IMR-90 (cell line): ENCODE measurements at regions not wholly inside any gene's neighbourhood (a gene's known extent, or its start where the extent isn't known, plus 50 kb on each side); places are given as distances from the start of the nearest gene placed in this dataset.
"Not testable (repeated sequence)": the region's sequence is repeated elsewhere in the genome, so short reads cannot be mapped to it uniquely, and the experiment has no call there.

ENCODE experiments used
- ATAC-seq: fragments of 200-7000 bp; cut with Tn5 transposase; 2 replicates; pipeline ENCODE4 v1.9.1; 2020; ENCODE audit warnings: low read depth, mild to moderate bottlenecking, moderate library complexity
- BruUV-seq: library from RNA; stranded (reverse); fragments of 400-500 nt; replicated peaks from 2 replicates; lab custom pipeline; 2021; lab: Mats Ljungman, UMichigan
- CTCF ChIA-PET: fragments of 300-600 bp; formaldehyde crosslinking; extraction: SDS; loops from one replicate; lab custom pipeline; 2021; ENCODE audit warnings: antibody characterized with exemption; lab: Yijun Ruan, JAX
- POLR2A ChIA-PET: fragments of 300-600 bp; sonication (Branson Sonifier 250); formaldehyde crosslinking; loops from one replicate; lab custom pipeline; 2022; ENCODE audit warnings: antibody characterized with exemption; ENCODE audit not compliant: unreplicated experiment; lab: Charles Lee
- DNase-seq: peaks from one replicate; pipeline ENCODE4 v3.0.0; 2013
- H2AFZ ChIP-seq: replicated peaks from 2 replicates; pipeline ENCODE3; 2013; ENCODE audit warnings: low read length, mild to moderate bottlenecking; ENCODE audit not compliant: poor library complexity
- H2AK5ac ChIP-seq: 2 replicates; pipeline ENCODE4 v1.6.1; 2013; ENCODE audit warnings: low read depth, low read length, inconsistent platforms
- H2AK9ac ChIP-seq: replicated peaks from 2 replicates; pipeline ENCODE3; 2013; ENCODE audit warnings: mild to moderate bottlenecking, low read depth, low read length, moderate library complexity; ENCODE audit not compliant: poor library complexity
- H2BK120ac ChIP-seq: 2 replicates; pipeline ENCODE4 v1.6.1; 2013; ENCODE audit warnings: low read depth, low read length, inconsistent platforms
- H2BK15ac ChIP-seq: 3 replicates; pipeline ENCODE4 v1.6.1; 2013; ENCODE audit warnings: low read depth, low read length, inconsistent platforms
- H2BK20ac ChIP-seq: 2 replicates; pipeline ENCODE4 v1.6.1; 2013; ENCODE audit warnings: low read depth, mild to moderate bottlenecking, inconsistent platforms, low read length, moderate library complexity
- H2BK5ac ChIP-seq: 2 replicates; pipeline ENCODE4 v1.6.1; 2013; ENCODE audit warnings: mild to moderate bottlenecking, low read depth, low read length, inconsistent platforms; ENCODE audit not compliant: poor library complexity, severe bottlenecking
- H3K14ac ChIP-seq: replicated peaks from 2 replicates; pipeline ENCODE4 v1.6.1; 2013; ENCODE audit warnings: low read depth, low read length, inconsistent platforms
- H3K18ac ChIP-seq: 2 replicates; pipeline ENCODE4 v1.6.1; 2013; ENCODE audit warnings: low read depth, low read length, control low read depth
- H3K23ac ChIP-seq: 2 replicates; pipeline ENCODE4 v1.6.1; 2013; ENCODE audit warnings: low read depth, low read length, inconsistent platforms
- H3K27ac ChIP-seq: 2 replicates; pipeline ENCODE4 v1.5.1; 2013; ENCODE audit warnings: mild to moderate bottlenecking, control low read depth, low read length; ENCODE audit not compliant: insufficient read depth
- H3K27me3 ChIP-seq: 2 replicates; pipeline ENCODE4 v1.6.1; 2013; ENCODE audit warnings: low read length; ENCODE audit not compliant: control insufficient read depth, insufficient read depth
- H3K36me3 ChIP-seq: 2 replicates; pipeline ENCODE4 v1.6.1; 2013; ENCODE audit warnings: low read length, mixed read lengths; ENCODE audit not compliant: control insufficient read depth, insufficient read depth
- H3K4ac ChIP-seq: 2 replicates; pipeline ENCODE4 v1.6.1; 2013; ENCODE audit warnings: low read depth, low read length, inconsistent platforms
- H3K4me1 ChIP-seq: 2 replicates; pipeline ENCODE4 v1.6.1; 2013; ENCODE audit warnings: low read length, mixed read lengths; ENCODE audit not compliant: control insufficient read depth, insufficient read depth
- H3K4me2 ChIP-seq: 2 replicates; pipeline ENCODE4 v1.6.1; 2013; ENCODE audit warnings: low read depth, mild to moderate bottlenecking, control low read depth, low read length, moderate library complexity
- H3K4me3 ChIP-seq: 2 replicates; pipeline ENCODE4 v1.5.1; 2013; ENCODE audit warnings: low read depth, mild to moderate bottlenecking, control low read depth, low read length, moderate library complexity; ENCODE audit not compliant: insufficient read depth
- H3K56ac ChIP-seq: 2 replicates; pipeline ENCODE4 v1.6.1; 2013; ENCODE audit warnings: low read length, inconsistent platforms; ENCODE audit not compliant: insufficient read depth; ENCODE audit errors: extremely low read depth
- H3K79me1 ChIP-seq, 2 experiments: 2 replicates each; pipeline ENCODE4 v1.6.1; 2013; ENCODE audit warnings: low read length in 2 of 2, inconsistent platforms in 1 of 2, low read depth in 1 of 2
- H3K9ac ChIP-seq: 2 replicates; pipeline ENCODE4 v1.6.1; 2013; ENCODE audit warnings: low read depth, low read length, control low read depth
- H3K9me1 ChIP-seq: 2 replicates; pipeline ENCODE4 v1.6.1; 2013; ENCODE audit warnings: low read length, inconsistent platforms; ENCODE audit not compliant: insufficient read depth
- H3K9me3 ChIP-seq: 2 replicates; pipeline ENCODE4 v1.6.1; 2013; ENCODE audit warnings: low read length; ENCODE audit not compliant: control insufficient read depth, insufficient read depth
- H4K20me1 ChIP-seq: 2 replicates; pipeline ENCODE4 v1.6.1; 2013; ENCODE audit warnings: low read length, inconsistent platforms; ENCODE audit not compliant: insufficient read depth
- H4K5ac ChIP-seq: 2 replicates; pipeline ENCODE4 v1.6.1; 2013; ENCODE audit warnings: mild to moderate bottlenecking, low read depth, low read length, control low read depth
- H4K8ac ChIP-seq, 2 experiments: 2 replicates each; pipeline ENCODE4 v1.6.1; 2013; ENCODE audit warnings: low read depth in 2 of 2, low read length in 2 of 2, control low read depth in 1 of 2, inconsistent platforms in 1 of 2
- H4K91ac ChIP-seq: 2 replicates; pipeline ENCODE4 v1.6.1; 2013; ENCODE audit warnings: low read depth, low read length, inconsistent platforms; ENCODE audit not compliant: insufficient read depth
- NFE2L2 ChIP-seq: fragments of 150-350 bp; IDR thresholded peaks from 2 replicates; pipeline ENCODE4 v1.6.1; 2016; ENCODE audit warnings: low read depth, mild to moderate bottlenecking, low read length
- WGBS, 2 experiments: methylation state at CpG; one replicate each; pipeline versions ENCODE4 v1.1.5 to v1.1.7; 2013; ENCODE audit warnings: missing lambda C conversion rate in 2 of 2; ENCODE audit not compliant: insufficient read length in 1 of 2; ENCODE audit errors: extremely low coverage in 2 of 2; 5-methylcytosine and 5-hydroxymethylcytosine counted together
- dilution Hi-C: fragments of 300-500 bp; cut with HindIII; formaldehyde crosslinking; loops from one replicate; pipeline ENCODE4 v1.14.3; 2018; ENCODE audit warnings: low sequenced_read_pairs; ENCODE audit not compliant: unreplicated experiment
- in situ Hi-C: fragments of 300-500 bp; cut with MboI; formaldehyde crosslinking; loops from 3 replicates; pipeline ENCODE4 v1.14.3; 2019; ENCODE audit warnings: low sequenced_read_pairs, inconsistent platforms, mixed read lengths
- intact Hi-C: fragments of 100-400 bp; cut with micrococcal nuclease; formaldehyde crosslinking; loops from 2 replicates; pipeline ENCODE4 v1.10.0; 2022

DNA sequence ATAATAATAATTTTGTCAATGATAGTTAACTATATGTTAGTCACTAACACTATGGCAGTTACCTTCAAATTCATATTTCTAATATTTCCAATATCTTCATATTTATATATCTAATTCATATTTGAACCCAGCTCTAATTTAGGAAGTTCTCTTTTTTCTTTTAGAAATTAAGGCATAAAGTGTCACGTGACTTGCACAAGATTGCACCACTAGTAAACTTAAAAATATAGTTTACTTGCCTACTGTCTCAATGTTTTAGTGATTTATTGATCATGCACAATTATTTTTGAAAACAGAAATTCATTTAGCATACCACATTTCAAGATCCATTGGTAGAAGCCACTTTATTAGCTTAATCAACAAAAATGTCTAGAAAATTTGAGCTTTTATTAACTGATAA lies 508.7 kb upstream of the ZNF337 start:
- H4K8ac ChIP-seq, result no peak overlapping the region
- CTCF ChIA-PET, result no interaction called here
- H3K9me3 ChIP-seq, result peaks cover 7% of the 10 kb centered on the region; the same call in 1 of the 2 replicates
- H3K14ac ChIP-seq, result no peak overlapping the region
- POLR2A ChIA-PET, result no interaction called here
- H2BK120ac ChIP-seq, result no peak overlapping the region
- H3K79me1 ChIP-seq, result no peaks in the 10 kb centered on the region
- no peak overlapping the region for H4K5ac ChIP-seq
- no peak overlapping the region for H3K56ac ChIP-seq
- no peak overlapping the region for H2BK20ac ChIP-seq
- no peaks in the 10 kb centered on the region for H4K20me1 ChIP-seq
- H2AK5ac ChIP-seq, result no peak overlapping the region
- dilution Hi-C loops, result no loop called here
- no peak overlapping the region for H3K27ac ChIP-seq
- no peak for DNase-seq
- H3K9me1 ChIP-seq, result no peaks in the 10 kb centered on the region
- H3K27me3 ChIP-seq, result peaks cover 17% of the 10 kb centered on the region
- no peak overlapping the region for H2AK9ac ChIP-seq
- H3K9ac ChIP-seq, result no peak overlapping the region
- H4K91ac ChIP-seq, result no peak overlapping the region
- no peaks in the 10 kb centered on the region for H3K4me1 ChIP-seq
- no peak for ATAC-seq
- TF ChIP-seq NFE2L2, result no peak
- WGBS, 2 experiments, result no CpG with 5 or more reads among the region's 1 CpG
- H3K36me3 ChIP-seq, result no peaks in the 10 kb centered on the region
- no peak overlapping the region for H3K23ac ChIP-seq
- H2AFZ ChIP-seq, result no peak overlapping the region
- intact Hi-C loops, result no loop called here
- no peak overlapping the region for H3K18ac ChIP-seq
- no peak overlapping the region for H3K4me2 ChIP-seq
- H3K4me3 ChIP-seq, result no peak overlapping the region
- in situ Hi-C loops, result no loop called here
- no TSS peak for BruUV-seq
- H2BK15ac ChIP-seq, result no peak overlapping the region
- H2BK5ac ChIP-seq, result no peak overlapping the region
- H3K4ac ChIP-seq, result no peak overlapping the region

GRCh38 chr20:26201026-26201425 lies 504.4 kb upstream of the ZNF337 start:
- H2BK5ac ChIP-seq, dilution Hi-C loops, H3K56ac ChIP-seq: not testable (repeated sequence)

More at GRCh38 chr20:26201026-26201425, 504.4 kb upstream of the ZNF337 start:
- H4K8ac ChIP-seq, H2BK120ac ChIP-seq, POLR2A ChIA-PET, H2BK20ac ChIP-seq, H3K27me3 ChIP-seq, H4K20me1 ChIP-seq, H2BK15ac ChIP-seq, H4K5ac ChIP-seq, H3K79me1 ChIP-seq, DNase-seq, H3K23ac ChIP-seq, H3K9me3 ChIP-seq, H2AK9ac ChIP-seq, H3K4me1 ChIP-seq, CTCF ChIA-PET, in situ Hi-C loops, BruUV-seq, H4K91ac ChIP-seq, H3K4me3 ChIP-seq, H3K4me2 ChIP-seq, H3K18ac ChIP-seq, H3K9ac ChIP-seq, H3K36me3 ChIP-seq, H2AFZ ChIP-seq, ATAC-seq, H3K27ac ChIP-seq, H3K4ac ChIP-seq, H3K14ac ChIP-seq, intact Hi-C loops, H2AK5ac ChIP-seq, H3K9me1 ChIP-seq: not testable (repeated sequence)
